ENCODE measurements at regions not wholly inside any gene's neighbourhood (a gene's known extent, or its start where the extent isn't known, plus 50 kb on each side); places are given as distances from the start of the nearest gene placed in this dataset.

DNA sequence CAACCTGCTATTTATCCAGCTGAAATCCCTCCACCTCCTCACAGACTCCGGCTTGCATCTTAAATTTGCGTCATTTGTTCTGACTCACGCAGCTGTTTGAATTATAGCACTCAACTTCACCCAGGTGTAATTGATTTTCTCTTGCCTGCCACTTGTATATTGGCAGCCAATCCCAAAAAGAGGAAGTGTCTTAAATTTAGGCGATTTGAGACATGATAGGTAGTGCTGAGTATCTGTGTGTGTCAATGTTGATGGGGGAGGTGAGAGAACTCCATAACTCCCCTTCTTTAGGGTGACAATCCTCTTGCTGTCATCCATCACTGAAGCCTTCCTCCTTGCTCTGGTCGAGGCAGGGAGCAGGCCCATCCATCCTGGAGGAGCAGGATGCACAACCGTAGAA, 77.2 kb upstream of the TPRG1 start:
- TF ChIP-seq, protein P1, sequence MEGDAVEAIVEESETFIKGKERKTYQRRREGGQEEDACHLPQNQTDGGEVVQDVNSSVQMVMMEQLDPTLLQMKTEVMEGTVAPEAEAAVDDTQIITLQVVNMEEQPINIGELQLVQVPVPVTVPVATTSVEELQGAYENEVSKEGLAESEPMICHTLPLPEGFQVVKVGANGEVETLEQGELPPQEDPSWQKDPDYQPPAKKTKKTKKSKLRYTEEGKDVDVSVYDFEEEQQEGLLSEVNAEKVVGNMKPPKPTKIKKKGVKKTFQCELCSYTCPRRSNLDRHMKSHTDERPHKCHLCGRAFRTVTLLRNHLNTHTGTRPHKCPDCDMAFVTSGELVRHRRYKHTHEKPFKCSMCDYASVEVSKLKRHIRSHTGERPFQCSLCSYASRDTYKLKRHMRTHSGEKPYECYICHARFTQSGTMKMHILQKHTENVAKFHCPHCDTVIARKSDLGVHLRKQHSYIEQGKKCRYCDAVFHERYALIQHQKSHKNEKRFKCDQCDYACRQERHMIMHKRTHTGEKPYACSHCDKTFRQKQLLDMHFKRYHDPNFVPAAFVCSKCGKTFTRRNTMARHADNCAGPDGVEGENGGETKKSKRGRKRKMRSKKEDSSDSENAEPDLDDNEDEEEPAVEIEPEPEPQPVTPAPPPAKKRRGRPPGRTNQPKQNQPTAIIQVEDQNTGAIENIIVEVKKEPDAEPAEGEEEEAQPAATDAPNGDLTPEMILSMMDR (IDR thresholded peaks at IDR 0.05) = no peak
- no peak for TF ChIP-seq TCF7L2 (IDR thresholded peaks at IDR 0.05; ENCODE audit: low read depth, low read length)
- TF ChIP-seq, protein P2, sequence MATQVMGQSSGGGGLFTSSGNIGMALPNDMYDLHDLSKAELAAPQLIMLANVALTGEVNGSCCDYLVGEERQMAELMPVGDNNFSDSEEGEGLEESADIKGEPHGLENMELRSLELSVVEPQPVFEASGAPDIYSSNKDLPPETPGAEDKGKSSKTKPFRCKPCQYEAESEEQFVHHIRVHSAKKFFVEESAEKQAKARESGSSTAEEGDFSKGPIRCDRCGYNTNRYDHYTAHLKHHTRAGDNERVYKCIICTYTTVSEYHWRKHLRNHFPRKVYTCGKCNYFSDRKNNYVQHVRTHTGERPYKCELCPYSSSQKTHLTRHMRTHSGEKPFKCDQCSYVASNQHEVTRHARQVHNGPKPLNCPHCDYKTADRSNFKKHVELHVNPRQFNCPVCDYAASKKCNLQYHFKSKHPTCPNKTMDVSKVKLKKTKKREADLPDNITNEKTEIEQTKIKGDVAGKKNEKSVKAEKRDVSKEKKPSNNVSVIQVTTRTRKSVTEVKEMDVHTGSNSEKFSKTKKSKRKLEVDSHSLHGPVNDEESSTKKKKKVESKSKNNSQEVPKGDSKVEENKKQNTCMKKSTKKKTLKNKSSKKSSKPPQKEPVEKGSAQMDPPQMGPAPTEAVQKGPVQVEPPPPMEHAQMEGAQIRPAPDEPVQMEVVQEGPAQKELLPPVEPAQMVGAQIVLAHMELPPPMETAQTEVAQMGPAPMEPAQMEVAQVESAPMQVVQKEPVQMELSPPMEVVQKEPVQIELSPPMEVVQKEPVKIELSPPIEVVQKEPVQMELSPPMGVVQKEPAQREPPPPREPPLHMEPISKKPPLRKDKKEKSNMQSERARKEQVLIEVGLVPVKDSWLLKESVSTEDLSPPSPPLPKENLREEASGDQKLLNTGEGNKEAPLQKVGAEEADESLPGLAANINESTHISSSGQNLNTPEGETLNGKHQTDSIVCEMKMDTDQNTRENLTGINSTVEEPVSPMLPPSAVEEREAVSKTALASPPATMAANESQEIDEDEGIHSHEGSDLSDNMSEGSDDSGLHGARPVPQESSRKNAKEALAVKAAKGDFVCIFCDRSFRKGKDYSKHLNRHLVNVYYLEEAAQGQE (IDR thresholded peaks at IDR 0.05; ENCODE audit: insufficient read depth in 1 of 2, low read depth in 2 of 2, low read length in 1 of 2) = no peak
- TF ChIP-seq POLR2AphosphoS5 (IDR thresholded peaks at IDR 0.05; ENCODE audit: low read depth, low read length) = no peak
- TF ChIP-seq SIN3A (IDR thresholded peaks at IDR 0.05; ENCODE audit: borderline replicate concordance, insufficient read depth, low read depth, low read length) = no peak
